MCF 10A (cell line): ENCODE measurements at regions not wholly inside any gene's neighbourhood (a gene's known extent, or its start where the extent isn't known, plus 50 kb on each side); places are given as distances from the start of the nearest gene placed in this dataset.

Experiments
- BruUV-seq: library from RNA; stranded (reverse); fragments of 400-500 nt; replicated peaks from 2 replicates; lab custom pipeline; 2021; lab: Mats Ljungman, UMichigan
- CTCF ChIA-PET: fragments of 300-600 bp; sonication (Branson Sonifier 250); formaldehyde crosslinking; extraction: SDS; loops from one replicate; lab custom pipeline; 2021; ENCODE audit warnings: antibody characterized with exemption, inconsistent platforms; lab: Yijun Ruan, JAX
- POLR2A ChIA-PET: fragments of 300-600, 350-650 bp; sonication (Branson Sonifier 250); formaldehyde crosslinking; extraction: SDS; loops from one replicate; lab custom pipeline; 2020; ENCODE audit warnings: antibody characterized with exemption, inconsistent platforms; lab: Yijun Ruan, JAX
- DNase-seq: peaks from one replicate; pipeline ENCODE4 v3.0.0-alpha.2; 2018; ENCODE audit not compliant: unreplicated experiment
- H3K27ac Mint-ChIP-seq: one replicate; pipeline ENCODE4 v1.8.0; 2022; ENCODE audit warnings: mild to moderate bottlenecking, low read depth, mixed read lengths; ENCODE audit not compliant: unreplicated experiment
- H3K27me3 Mint-ChIP-seq: one replicate; pipeline ENCODE4 v1.8.0; 2022; ENCODE audit warnings: mixed read lengths; ENCODE audit not compliant: insufficient read depth, unreplicated experiment
- H3K36me3 Mint-ChIP-seq: one replicate; pipeline ENCODE4 v1.8.0; 2022; ENCODE audit warnings: mild to moderate bottlenecking, moderate library complexity, mixed read lengths; ENCODE audit not compliant: insufficient read depth, unreplicated experiment
- H3K4me1 Mint-ChIP-seq: one replicate; pipeline ENCODE4 v1.8.0; 2022; ENCODE audit warnings: mixed read lengths; ENCODE audit not compliant: insufficient read depth, unreplicated experiment
- H3K4me3 Mint-ChIP-seq: one replicate; pipeline ENCODE4 v1.8.0; 2022; ENCODE audit warnings: mild to moderate bottlenecking, moderate library complexity, mixed read lengths; ENCODE audit not compliant: unreplicated experiment
- H3K9me3 Mint-ChIP-seq: one replicate; pipeline ENCODE4 v1.8.0; 2022; ENCODE audit warnings: mixed read lengths; ENCODE audit not compliant: unreplicated experiment
- intact Hi-C: fragments of 100-400 bp; cut with micrococcal nuclease; formaldehyde crosslinking; loops from 2 replicates; pipeline ENCODE4 v1.14.1; 2022
- TF ChIP-seq, protein P1 (sequence below): fragments of 200-600 bp; IDR thresholded peaks from one replicate; pipeline ENCODE4 v1.8.0; 2022; ENCODE audit warnings: antibody characterized with exemption, mild to moderate bottlenecking; ENCODE audit not compliant: unreplicated experiment

DNA sequence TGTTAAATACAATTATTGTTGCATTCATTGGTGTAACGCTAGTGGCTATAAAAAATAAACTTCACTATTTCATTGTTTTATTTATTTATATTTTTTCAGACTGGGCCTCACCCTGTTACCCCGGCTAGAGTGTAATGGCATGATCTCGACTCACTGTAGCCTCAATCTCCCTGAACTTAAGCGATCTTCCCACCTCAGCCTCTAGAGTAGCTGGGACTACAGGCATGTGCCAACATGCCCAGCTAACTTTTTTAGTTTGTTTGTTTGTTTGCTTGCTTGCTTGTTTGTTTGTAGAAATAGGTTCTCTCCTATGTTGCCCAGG lies 387.4 kb upstream of the PTBP2 start:
- ChIA-PET POLR2A (no interaction called here), CTCF (interaction anchor here (0.7 kb wide), 1 partner anchor 30 kb away, joined by 3 read pairs; no protein-coding TSS in a partner anchor)
- Mint-ChIP-seq H3K27ac (peak overlapping the region; percentile 44), H3K9me3 (no peaks in the 10 kb centered on the region), H3K36me3 (peaks cover 5% of the 10 kb centered on the region), H3K4me3 (no peak overlapping the region), H3K4me1 (no peaks in the 10 kb centered on the region), H3K27me3 (no peaks in the 10 kb centered on the region)
- TF ChIP-seq, protein P1, sequence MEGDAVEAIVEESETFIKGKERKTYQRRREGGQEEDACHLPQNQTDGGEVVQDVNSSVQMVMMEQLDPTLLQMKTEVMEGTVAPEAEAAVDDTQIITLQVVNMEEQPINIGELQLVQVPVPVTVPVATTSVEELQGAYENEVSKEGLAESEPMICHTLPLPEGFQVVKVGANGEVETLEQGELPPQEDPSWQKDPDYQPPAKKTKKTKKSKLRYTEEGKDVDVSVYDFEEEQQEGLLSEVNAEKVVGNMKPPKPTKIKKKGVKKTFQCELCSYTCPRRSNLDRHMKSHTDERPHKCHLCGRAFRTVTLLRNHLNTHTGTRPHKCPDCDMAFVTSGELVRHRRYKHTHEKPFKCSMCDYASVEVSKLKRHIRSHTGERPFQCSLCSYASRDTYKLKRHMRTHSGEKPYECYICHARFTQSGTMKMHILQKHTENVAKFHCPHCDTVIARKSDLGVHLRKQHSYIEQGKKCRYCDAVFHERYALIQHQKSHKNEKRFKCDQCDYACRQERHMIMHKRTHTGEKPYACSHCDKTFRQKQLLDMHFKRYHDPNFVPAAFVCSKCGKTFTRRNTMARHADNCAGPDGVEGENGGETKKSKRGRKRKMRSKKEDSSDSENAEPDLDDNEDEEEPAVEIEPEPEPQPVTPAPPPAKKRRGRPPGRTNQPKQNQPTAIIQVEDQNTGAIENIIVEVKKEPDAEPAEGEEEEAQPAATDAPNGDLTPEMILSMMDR = no peak
- no TSS peak for BruUV-seq
- no peak for DNase-seq
- intact Hi-C loops = no loop called here

- BruUV-seq = no TSS peak
- intact Hi-C loops = no loop called here
- no peaks in the 10 kb centered on the region for H3K9me3 Mint-ChIP-seq
- peaks cover 5% of the 10 kb centered on the region for H3K36me3 Mint-ChIP-seq
- no peak for DNase-seq
- no peaks in the 10 kb centered on the region for H3K27me3 Mint-ChIP-seq
- H3K4me3 Mint-ChIP-seq = no peak overlapping the region
- no peak overlapping the region for H3K27ac Mint-ChIP-seq
- TF ChIP-seq, protein P1 = no peak
- no peaks in the 10 kb centered on the region for H3K4me1 Mint-ChIP-seq
- CTCF ChIA-PET = no interaction called here
- POLR2A ChIA-PET = no interaction called here
These were observed 383.0 kb upstream of the PTBP2 start for GRCh38 chr1:96338622-96339021.

- CTCF ChIA-PET = no interaction called here
- TF ChIP-seq, protein P1 = no peak
- Mint-ChIP-seq H3K4me1 (no peaks in the 10 kb centered on the region), H3K27ac (no peak overlapping the region), H3K36me3 (peaks cover 10% of the 10 kb centered on the region), H3K9me3 (no peaks in the 10 kb centered on the region), H3K27me3 (no peaks in the 10 kb centered on the region), H3K4me3 (no peak overlapping the region)
- POLR2A ChIA-PET = no interaction called here
- no TSS peak for BruUV-seq
- intact Hi-C loops = no loop called here
- no peak for DNase-seq
These were observed 380.9 kb upstream of the PTBP2 start for GRCh38 chr1:96340686-96341085.

GRCh38 chr1:96346719-96347118 lies 374.9 kb upstream of the PTBP2 start:
- no peaks in the 10 kb centered on the region for H3K9me3 Mint-ChIP-seq
- H3K4me3 Mint-ChIP-seq = no peak overlapping the region
- intact Hi-C loops = no loop called here
- peak; percentile 32 for DNase-seq
- CTCF ChIA-PET = interaction anchor here (0.7 kb wide), 3 partner anchors 15 to 1986 kb away, joined by 3 read pairs; no protein-coding TSS in a partner anchor
- H3K4me1 Mint-ChIP-seq = no peaks in the 10 kb centered on the region
- peaks cover 5% of the 10 kb centered on the region for H3K36me3 Mint-ChIP-seq
- H3K27ac Mint-ChIP-seq = no peak overlapping the region
- TF ChIP-seq, protein P1 = no peak
- POLR2A ChIA-PET = no interaction called here
- H3K27me3 Mint-ChIP-seq = no peaks in the 10 kb centered on the region
- BruUV-seq = no TSS peak
